ENCODE measurements at regions not wholly inside any gene's neighbourhood (a gene's known extent, or its start where the extent isn't known, plus 50 kb on each side); places are given as distances from the start of the nearest gene placed in this dataset.

- TF ChIP-seq TSHZ2 (CRISPR knock-in tag; IDR thresholded peaks at IDR 0.05) (no peak), TOX (CRISPR knock-in tag; IDR thresholded peaks at IDR 0.05; ENCODE audit: borderline replicate concordance) (no peak), PATZ1 (CRISPR knock-in tag; IDR thresholded peaks at IDR 0.05; ENCODE audit: borderline replicate concordance) (no peak), RARB (CRISPR knock-in tag; IDR thresholded peaks at IDR 0.05) (no peak), ZFP3 (CRISPR knock-in tag; IDR thresholded peaks at IDR 0.05) (no peak), TCF4 (CRISPR knock-in tag; IDR thresholded peaks at IDR 0.05; ENCODE audit: borderline replicate concordance) (no peak), POU6F1 (CRISPR knock-in tag; IDR thresholded peaks at IDR 0.05; ENCODE audit: borderline replicate concordance, low read depth) (no peak), ZNF70 (CRISPR knock-in tag; IDR thresholded peaks at IDR 0.05) (no peak), CSDC2 (CRISPR knock-in tag; IDR thresholded peaks at IDR 0.05) (no peak), ZNF8 (CRISPR knock-in tag; IDR thresholded peaks at IDR 0.05) (no peak), PPARA (CRISPR knock-in tag; IDR thresholded peaks at IDR 0.05; ENCODE audit: borderline replicate concordance) (no peak), CREB5 (CRISPR knock-in tag; IDR thresholded peaks at IDR 0.05; ENCODE audit: low read depth) (no peak), ARNTL (CRISPR knock-in tag; IDR thresholded peaks at IDR 0.05; ENCODE audit: borderline replicate concordance, low read depth) (no peak), SNAI2 (CRISPR knock-in tag; IDR thresholded peaks at IDR 0.05) (no peak), ESRRG (CRISPR knock-in tag; IDR thresholded peaks at IDR 0.05) (no peak)
- ATAC-seq, result no peak
Measured at GRCh38 chr12:66020481-66020880, 110.1 kb downstream of the LLPH start.

GRCh38 chr12:66017736-66018135, 112.8 kb downstream of the LLPH start:
- ATAC-seq, result peak; percentile 40
- TF ChIP-seq BACH2 (CRISPR knock-in tag; IDR thresholded peaks at IDR 0.05; ENCODE audit: borderline replicate concordance), result no peak
- no peak for TF ChIP-seq ZNF70 (CRISPR knock-in tag; IDR thresholded peaks at IDR 0.05)
- no peak for TF ChIP-seq RARB (CRISPR knock-in tag; IDR thresholded peaks at IDR 0.05)
- TF ChIP-seq TCF4 (CRISPR knock-in tag; IDR thresholded peaks at IDR 0.05; ENCODE audit: borderline replicate concordance), result no peak
- no peak for TF ChIP-seq ISL1 (CRISPR knock-in tag; IDR thresholded peaks at IDR 0.05)
- no peak for TF ChIP-seq GLIS3 (CRISPR knock-in tag; IDR thresholded peaks at IDR 0.05)
- no peak for TF ChIP-seq ZFP3 (CRISPR knock-in tag; IDR thresholded peaks at IDR 0.05)
- TF ChIP-seq ESRRG (CRISPR knock-in tag; IDR thresholded peaks at IDR 0.05), result no peak

Measured in SK-N-SH treated with all-trans-retinoic acid at 6 μM for 48 hours (cell line).